Heart right ventricle (tissue), 16 donors: ENCODE measurements at regions not wholly inside any gene's neighbourhood (a gene's known extent, or its start where the extent isn't known, plus 50 kb on each side); places are given as distances from the start of the nearest gene placed in this dataset.

Source experiments
- ATAC-seq, 8 donors: fragments of 200-7000 bp; cut with Tn5 transposase; one replicate each; pipeline ENCODE4 v1.9.1; 2020; ENCODE audit warnings: mild to moderate bottlenecking in 8 of 8, moderate library complexity in 8 of 8, moderate number of reproducible peaks in 1 of 8
- DNase-seq, 2 donors: peaks; one replicate each; pipeline ENCODE4 v3.0.0-alpha.2; 2020
- H3K27ac ChIP-seq, 10 donors: fragments of 200-600 bp; sonication (generic) in 2 of 10; one replicate each; pipeline versions ENCODE4 v1.5.0 to v1.8.0; 2020 to 2022; ENCODE audit warnings: mild to moderate bottlenecking in 3 of 10
- H3K27me3 ChIP-seq, 7 donors: fragments of 200-600 bp; one replicate each; pipeline ENCODE4 v1.8.0; 2021 to 2022; ENCODE audit warnings: mild to moderate bottlenecking in 2 of 7
- H3K36me3 ChIP-seq, 9 donors: fragments of 200-600 bp; sonication (generic) in 1 of 9; one replicate each; pipeline versions ENCODE4 v1.5.0 to v1.8.0; 2020 to 2022; ENCODE audit warnings: mild to moderate bottlenecking in 2 of 9
- H3K4me1 ChIP-seq, 9 donors: fragments of 200-600 bp; sonication (generic) in 1 of 9; one replicate each; pipeline versions ENCODE4 v1.5.0 to v1.8.0; 2020 to 2022; ENCODE audit warnings: mild to moderate bottlenecking in 4 of 9
- H3K4me3 ChIP-seq, 10 donors: fragments of 200-600 bp; sonication (generic) in 2 of 10; one replicate each; pipeline versions ENCODE4 v1.5.0 to v1.8.0; 2020 to 2022; ENCODE audit warnings: mild to moderate bottlenecking in 7 of 10, moderate library complexity in 2 of 10
- H3K9me3 ChIP-seq, 11 donors: fragments of 200-600 bp in 10 of 11; sonication (generic) in 2 of 11; one replicate each; pipeline versions ENCODE4 v1.5.0 to v1.8.0; 2013 to 2022; ENCODE audit warnings: mild to moderate bottlenecking in 2 of 11, control low read depth in 1 of 11, moderate library complexity in 1 of 11
- CTCF ChIP-seq, 9 donors: fragments of 200-600 bp; sonication (generic) in 2 of 9; IDR thresholded peaks; one replicate each; pipeline versions ENCODE4 v1.5.0 to v1.8.0; 2021 to 2022; ENCODE audit warnings: antibody characterized with exemption in 9 of 9, mild to moderate bottlenecking in 5 of 9, moderate library complexity in 1 of 9
- WGBS, 2 donors: extraction: QIAGEN DNeasy Blood & Tissue Kit; methylation state at CpG; one replicate each; pipeline ENCODE4 v1.1.7; 2013; ENCODE audit warnings: inconsistent platforms in 1 of 2; 5-methylcytosine and 5-hydroxymethylcytosine counted together
- intact Hi-C, 10 donors: fragments of 100-400 bp; cut with DNase I; formaldehyde crosslinking; loops; one replicate each; pipeline versions ENCODE4 v1.11.1 to v1.14.2; 2022
- donor health status: Arrhythmogenic right ventricular cardiomyopathy.
- donor health status: ischemic (EF 13 %, LVEDD 7.1; RV severe dilation, severe dysfunction).
- donor health status: healthy with polysubstance abuse.
- donor health status: DM: no; HTN: yes; CAD: no.
- donor health status: DM: no; HTN: no; CAD: no.
- donor health status: ischemic (EF 25% LVEDD 6.9; RV normal size, moderate dysfunction).
- donor health status: ischemic (EF 25% LVEDD 5.7; RV mildly dilated, moderate dysfunction).
- donor health status: healthy.
- donor health status: DM: yes; HTN: yes; CAD: no.
- donor health status: Ischemic cardiomyopathy.
- donor health status: ischemic (EF 35%, LVEDD 5.7; RV mildly dilated, moderate dysfunction).
- donor health status: nonischemic (EF 11% LVEDD 7.7; RV severe dilation, severe dysfunction).
- donor health status: DM: yes; HTN: yes; CAD: no.
- donor health status: PGD.
- donor health status: ischemic (EF 29% LVEDD 5.4; RV normal size, mild dysfunction).
- donor health status: nonischemic (EF 23%, LVEDD 6.1; RV moderate dilation, normal function).

DNA sequence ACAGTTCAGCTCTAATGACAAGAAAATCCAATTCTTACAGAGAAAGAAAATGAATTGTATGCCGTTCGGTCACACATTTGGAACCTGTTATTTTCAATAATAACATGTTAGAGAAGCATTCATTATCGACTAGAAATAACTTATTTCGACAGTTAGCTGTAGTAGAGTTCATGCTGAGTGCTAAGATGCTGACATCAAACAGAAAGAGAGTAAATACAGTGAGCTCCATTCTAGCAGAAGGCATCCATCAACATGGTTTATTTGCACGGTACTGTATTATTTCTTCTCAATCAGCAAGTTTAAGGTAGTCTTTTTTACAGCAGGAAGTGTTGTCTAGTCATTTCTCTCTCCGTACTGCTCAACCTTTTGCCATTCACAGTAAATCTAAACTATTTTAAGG is 732.1 kb downstream of the STIM2 start:
- WGBS, 2 donors: 81 to 82% methylated on average over 6 of the region's 6 CpGs
- intact Hi-C loops: no loop called here
- Histone ChIP-seq H3K36me3 (no peaks in the 10 kb centered on the region), H3K4me3 (no peak overlapping the region), H3K9me3 (peaks cover 0 to 1% (median 0%) of the 10 kb centered on the region in 11 donors), H3K4me1 (no peaks in the 10 kb centered on the region), H3K27ac (no peak overlapping the region), H3K27me3 (no peaks in the 10 kb centered on the region)
- ATAC-seq: no peak
- no peak for DNase-seq
- no peak for TF ChIP-seq CTCF (IDR thresholded peaks at IDR 0.05)

- 84 to 89% methylated on average over 5 of the region's 5 CpGs for WGBS, 2 donors
- Histone ChIP-seq H3K27me3 (no peaks in the 10 kb centered on the region), H3K9me3 (no peaks in the 10 kb centered on the region), H3K4me3 (no peak overlapping the region), H3K36me3 (no peaks in the 10 kb centered on the region), H3K27ac (no peak overlapping the region), H3K4me1 (no peaks in the 10 kb centered on the region)
- TF ChIP-seq CTCF (IDR thresholded peaks at IDR 0.05): no peak
- ATAC-seq (no peak), DNase-seq (no peak)
- intact Hi-C loops: no loop called here
Measured at GRCh38 chr4:27594922-27595321, 734.3 kb downstream of the STIM2 start.

- Histone ChIP-seq H3K4me3 (no peak overlapping the region), H3K27me3 (no peaks in the 10 kb centered on the region), H3K4me1 (no peaks in the 10 kb centered on the region), H3K36me3 (no peaks in the 10 kb centered on the region), H3K9me3 (no peaks in the 10 kb centered on the region), H3K27ac (no peak overlapping the region)
- no peak for TF ChIP-seq CTCF (IDR thresholded peaks at IDR 0.05)
- ATAC-seq (no peak), DNase-seq (no peak)
- intact Hi-C loops: no loop called here
- 75 to 80% methylated on average over 10 of the region's 10 CpGs for WGBS, 2 donors
Measured at GRCh38 chr4:27595571-27596360, 735.1 kb downstream of the STIM2 start.

GRCh38 chr4:27602172-27602571 is 741.5 kb downstream of the STIM2 start:
- DNase-seq: no peak
- Histone ChIP-seq H3K4me3 (no peak overlapping the region), H3K9me3 (peaks cover 0 to 1% (median 0%) of the 10 kb centered on the region in 11 donors), H3K4me1 (no peaks in the 10 kb centered on the region), H3K27me3 (no peaks in the 10 kb centered on the region), H3K27ac (no peak overlapping the region), H3K36me3 (no peaks in the 10 kb centered on the region)
- ATAC-seq: no peak
- no peak for TF ChIP-seq CTCF (IDR thresholded peaks at IDR 0.05)
- intact Hi-C loops: no loop called here
